Prostate gland (tissue), 2 donors: ENCODE measurements at regions not wholly inside any gene's neighbourhood (a gene's known extent, or its start where the extent isn't known, plus 50 kb on each side); places are given as distances from the start of the nearest gene placed in this dataset.

Experiments
- POLR2A ChIP-seq: fragments of 450-650 bp; IDR thresholded peaks from one replicate; pipeline ENCODE4 v1.6.1; 2016; ENCODE audit warnings: antibody characterized with exemption, mild to moderate bottlenecking
- POLR2AphosphoS5 ChIP-seq: sonication (generic); formaldehyde crosslinking; IDR thresholded peaks from one replicate; pipeline ENCODE4 v1.6.1; 2017; ENCODE audit warnings: antibody characterized with exemption
- TF ChIP-seq, protein P1 (sequence below), 4 experiments: fragments of 200-600 bp in 2 of 4; fragments of 450-650 bp in 2 of 4; sonication (generic) in 2 of 4; IDR thresholded peaks; 1 replicate in 3 of 4; 2 replicates in 1 of 4; pipeline ENCODE4 v1.5.1; 2016 to 2019; ENCODE audit warnings: antibody characterized with exemption in 4 of 4, mild to moderate bottlenecking in 2 of 4, moderate library complexity in 2 of 4

DNA sequence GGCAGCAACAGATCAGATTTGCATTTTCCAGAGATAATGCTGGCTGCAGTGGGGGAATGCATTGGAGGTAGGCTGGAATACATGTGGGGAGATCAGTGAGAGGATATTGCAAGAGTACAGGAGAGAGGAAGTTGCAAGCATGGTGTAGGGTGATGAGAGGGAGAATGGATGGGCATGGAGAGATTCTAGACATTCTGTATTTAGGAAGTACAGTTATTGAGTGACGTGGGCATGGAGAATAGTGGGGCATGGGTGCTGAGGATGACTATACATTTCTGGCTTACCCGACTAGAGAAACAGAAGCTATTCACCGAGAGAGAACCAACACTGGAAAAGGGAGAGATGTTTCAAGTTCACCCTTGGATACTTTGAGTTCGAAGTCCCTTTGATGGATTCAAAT is 116.9 kb upstream of the SVIL start:
- TF ChIP-seq, protein P1, sequence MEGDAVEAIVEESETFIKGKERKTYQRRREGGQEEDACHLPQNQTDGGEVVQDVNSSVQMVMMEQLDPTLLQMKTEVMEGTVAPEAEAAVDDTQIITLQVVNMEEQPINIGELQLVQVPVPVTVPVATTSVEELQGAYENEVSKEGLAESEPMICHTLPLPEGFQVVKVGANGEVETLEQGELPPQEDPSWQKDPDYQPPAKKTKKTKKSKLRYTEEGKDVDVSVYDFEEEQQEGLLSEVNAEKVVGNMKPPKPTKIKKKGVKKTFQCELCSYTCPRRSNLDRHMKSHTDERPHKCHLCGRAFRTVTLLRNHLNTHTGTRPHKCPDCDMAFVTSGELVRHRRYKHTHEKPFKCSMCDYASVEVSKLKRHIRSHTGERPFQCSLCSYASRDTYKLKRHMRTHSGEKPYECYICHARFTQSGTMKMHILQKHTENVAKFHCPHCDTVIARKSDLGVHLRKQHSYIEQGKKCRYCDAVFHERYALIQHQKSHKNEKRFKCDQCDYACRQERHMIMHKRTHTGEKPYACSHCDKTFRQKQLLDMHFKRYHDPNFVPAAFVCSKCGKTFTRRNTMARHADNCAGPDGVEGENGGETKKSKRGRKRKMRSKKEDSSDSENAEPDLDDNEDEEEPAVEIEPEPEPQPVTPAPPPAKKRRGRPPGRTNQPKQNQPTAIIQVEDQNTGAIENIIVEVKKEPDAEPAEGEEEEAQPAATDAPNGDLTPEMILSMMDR (IDR thresholded peaks at IDR 0.05): no peak
- no peak for TF ChIP-seq POLR2A
- no peak for TF ChIP-seq POLR2AphosphoS5
